NCI-H187 treated with DMSO at 0.1 percent for 48 hours (cell line): ENCODE measurements at regions not wholly inside any gene's neighbourhood (a gene's known extent, or its start where the extent isn't known, plus 50 kb on each side); places are given as distances from the start of the nearest gene placed in this dataset.
"Not testable (repeated sequence)": the region's sequence is repeated elsewhere in the genome, so short reads cannot be mapped to it uniquely, and the experiment has no call there.

ENCODE experiments used
- DNase-seq: peaks from one replicate; lab custom pipeline; 2025; lab: John Stamatoyannopoulos, UW

- no peak for DNase-seq
Measured at GRCh38 chr6:92497281-92497680, 922.1 kb downstream of the EPHA7 start.

- no peak for DNase-seq
Measured at GRCh38 chr6:92496527-92496926, 922.8 kb downstream of the EPHA7 start.

GRCh38 chr6:92495242-92495641, 924.1 kb downstream of the EPHA7 start:
- DNase-seq, result no peak

DNA sequence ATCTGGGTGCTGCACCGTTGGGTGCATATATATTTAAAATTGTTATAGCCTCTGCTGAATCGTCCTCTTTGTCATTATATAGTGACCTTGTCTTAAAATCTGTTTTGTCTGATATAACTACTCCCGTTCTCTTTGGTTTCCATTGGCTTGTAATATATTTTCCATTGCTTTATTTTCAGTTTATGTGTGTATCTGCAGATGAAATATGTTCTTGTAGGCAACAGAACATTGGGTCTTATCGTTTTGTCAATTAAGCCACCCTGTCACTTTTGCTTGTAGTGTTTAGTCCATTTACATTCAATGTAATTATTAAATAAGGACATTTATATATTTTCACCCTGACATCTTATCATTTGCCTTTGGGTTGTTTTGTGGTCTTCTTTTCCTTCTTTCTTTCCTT, 933.9 kb downstream of the EPHA7 start:
- DNase-seq, result no peak

GRCh38 chr6:92479831-92480230, 939.5 kb downstream of the EPHA7 start:
- no peak for DNase-seq

- DNase-seq, result no peak
Measured at GRCh38 chr6:92473056-92473455, 946.3 kb downstream of the EPHA7 start.

DNA sequence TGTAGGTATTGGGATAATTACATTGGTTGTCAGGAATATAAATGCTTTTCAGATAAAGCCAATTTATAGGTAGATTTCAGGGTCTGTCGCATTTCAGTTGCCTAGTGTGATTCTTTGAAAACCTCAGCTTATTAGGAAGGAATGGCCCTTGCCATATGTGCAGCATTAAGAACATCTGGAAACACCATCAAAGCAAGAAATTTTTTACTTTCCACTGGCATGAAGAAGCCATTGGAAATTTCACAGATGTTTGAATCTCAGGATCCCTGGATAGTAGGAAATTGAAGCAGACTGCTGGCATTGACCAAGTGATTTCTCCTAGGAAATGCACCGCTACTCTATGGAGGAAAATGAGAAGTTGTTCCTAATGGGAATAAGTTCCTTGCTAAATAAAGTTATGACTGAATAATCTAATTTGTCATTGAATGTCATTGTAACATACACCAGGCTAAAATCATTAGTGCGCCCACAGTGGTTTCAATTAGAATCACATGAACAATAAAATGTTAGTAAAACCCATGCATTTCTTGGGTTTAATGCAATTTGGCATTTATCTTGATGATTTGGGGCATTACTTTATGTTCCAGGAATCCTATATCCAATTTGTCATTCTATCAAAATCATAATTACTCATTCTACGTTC, 950.1 kb downstream of the EPHA7 start:
- DNase-seq, result no peak

- no peak for DNase-seq
Measured at GRCh38 chr6:92468066-92468465, 951.3 kb downstream of the EPHA7 start.

DNA sequence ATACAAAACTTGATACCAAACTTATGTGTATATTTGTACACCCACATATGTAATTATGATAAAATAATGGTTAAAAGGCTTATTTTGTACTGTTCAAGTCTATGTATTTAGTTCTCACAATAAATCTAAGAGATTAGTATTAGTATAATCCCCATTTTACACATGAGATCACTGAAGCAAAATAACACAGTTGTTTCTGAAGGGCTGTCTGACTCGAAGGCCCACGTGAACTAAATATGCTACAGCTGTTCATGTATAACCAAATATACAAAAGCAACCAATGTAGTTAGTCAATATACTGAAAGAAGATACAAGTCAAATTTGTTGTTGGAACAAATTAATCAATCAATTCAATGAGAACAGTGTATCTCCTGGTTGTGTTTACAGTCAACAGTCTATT, 959.2 kb downstream of the EPHA7 start:
- DNase-seq, result no peak

DNA sequence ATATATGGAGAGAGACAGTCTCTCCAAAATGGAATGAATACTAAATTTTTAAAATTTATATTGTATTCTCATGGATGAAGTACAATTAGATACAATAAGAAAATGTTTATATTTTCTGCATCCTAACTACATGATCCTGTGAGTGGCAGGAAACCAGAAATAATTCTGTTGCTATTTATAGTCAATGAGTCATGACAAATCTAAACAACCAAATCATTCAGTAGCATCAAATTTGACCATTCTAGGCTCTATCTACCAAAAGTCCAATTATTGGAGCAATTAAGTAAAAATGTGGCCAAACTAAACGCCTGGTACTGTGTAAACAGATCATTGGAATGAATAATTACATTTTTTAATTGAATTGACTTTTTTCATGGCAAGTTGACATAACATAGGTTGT, 959.8 kb downstream of the EPHA7 start:
- DNase-seq, result no peak

- DNase-seq, result no peak
Measured at GRCh38 chr6:92446052-92446451, 973.3 kb downstream of the EPHA7 start.

GRCh38 chr6:92433911-92434310, 985.4 kb downstream of the EPHA7 start:
- no peak for DNase-seq

DNA sequence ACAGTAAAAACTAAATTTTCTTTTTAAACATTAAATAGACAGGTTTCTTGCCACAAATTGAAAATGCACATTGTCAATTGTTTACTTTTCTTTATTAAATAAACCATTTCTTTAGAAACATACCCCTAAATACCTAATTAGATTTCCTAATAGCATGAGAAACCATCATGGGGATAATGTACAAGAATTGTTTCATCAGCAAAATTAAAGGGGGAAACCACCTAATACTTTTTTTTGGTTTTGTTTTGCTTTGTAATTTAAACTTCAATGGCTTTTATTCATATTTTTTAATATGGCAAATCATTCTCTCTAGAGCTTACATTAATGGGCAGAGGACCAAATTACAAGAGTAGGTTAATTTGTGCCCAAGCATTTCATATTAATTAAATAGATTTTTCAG, 987.9 kb downstream of the EPHA7 start:
- no peak for DNase-seq

- no peak for DNase-seq
Measured at GRCh38 chr6:92428448-92428847, 990.9 kb downstream of the EPHA7 start.

DNA sequence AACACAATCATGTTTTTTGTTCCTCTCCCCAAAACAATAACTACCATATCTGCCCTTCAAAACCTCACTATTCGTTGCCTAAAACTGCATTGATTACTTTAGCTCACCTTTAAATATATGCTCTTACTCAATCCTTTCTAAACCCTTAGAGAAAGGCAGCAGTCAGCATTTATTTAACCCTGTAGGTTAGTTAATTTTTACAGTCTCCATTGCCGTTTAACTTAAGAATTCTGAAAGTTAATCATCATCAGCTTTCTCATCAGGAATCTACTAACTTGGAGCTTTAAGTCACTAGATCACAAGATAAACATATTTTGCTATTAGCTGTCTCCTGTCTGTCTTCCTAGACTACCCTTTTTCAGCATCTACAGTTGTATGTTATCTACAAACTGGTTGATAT, 991.9 kb downstream of the EPHA7 start:
- DNase-seq, result no peak

DNA sequence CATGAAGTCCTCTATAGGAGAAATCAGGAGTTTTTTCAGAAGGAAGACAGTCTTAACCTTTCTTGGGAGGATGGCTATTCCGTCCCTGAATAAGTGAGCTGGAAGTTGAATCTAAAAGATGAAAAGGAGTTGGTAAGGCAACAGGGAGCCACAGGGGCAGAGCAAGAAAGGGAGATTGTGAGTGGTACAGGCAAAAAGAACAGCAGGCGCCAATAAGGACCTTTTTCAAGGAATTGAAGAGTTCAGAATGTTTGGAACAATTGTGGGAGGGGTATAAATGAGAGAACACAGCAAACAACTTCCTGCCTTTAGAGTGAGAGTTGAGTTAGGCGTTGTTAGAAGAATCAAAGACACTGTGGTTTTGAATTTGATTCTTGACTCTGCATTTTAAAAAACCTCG, 1003.7 kb downstream of the EPHA7 start:
- DNase-seq, result no peak

DNA sequence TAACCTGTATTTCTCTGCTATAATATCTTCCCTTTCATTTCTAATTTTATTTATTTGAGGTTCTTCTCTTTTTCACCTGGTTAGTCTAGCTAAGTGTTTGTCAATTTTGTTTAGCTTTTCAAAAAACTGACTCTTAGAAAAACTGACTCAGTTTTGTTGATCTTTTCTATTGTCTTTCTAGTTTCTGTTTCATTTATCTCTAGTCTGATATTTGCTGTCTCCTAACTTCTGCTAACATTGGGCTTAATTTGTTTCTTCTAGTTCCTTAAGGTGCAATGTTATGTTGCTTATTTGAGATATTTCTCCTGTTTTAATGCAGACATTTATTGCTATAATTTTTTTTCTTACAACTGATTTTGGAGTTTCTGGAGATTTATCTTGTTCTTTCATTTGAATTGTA, 1011.0 kb downstream of the EPHA7 start:
- DNase-seq, result no peak

DNA sequence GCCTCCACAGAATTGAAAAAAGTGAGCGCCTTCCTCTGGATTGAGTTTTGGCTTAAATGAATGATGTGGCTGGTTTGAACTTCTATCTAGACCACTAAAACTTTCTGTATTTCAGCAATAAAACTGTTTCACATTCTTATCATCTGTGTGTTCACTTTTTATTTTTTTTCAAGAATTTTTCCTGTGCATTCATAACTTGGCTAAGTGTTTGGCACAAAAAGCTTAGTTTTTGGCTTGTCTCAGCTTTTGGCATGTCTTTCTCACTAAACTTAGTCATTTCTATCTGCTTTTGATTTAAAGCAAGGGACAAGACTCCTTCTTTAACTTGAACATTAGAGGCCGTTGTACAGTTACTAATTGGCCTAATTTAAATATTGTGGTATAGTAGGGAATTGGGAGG, 1015.1 kb downstream of the EPHA7 start:
- DNase-seq, result no peak

- no peak for DNase-seq
Measured at GRCh38 chr6:92399911-92400310, 1019.4 kb downstream of the EPHA7 start.

GRCh38 chr6:92388706-92389105, 1030.7 kb downstream of the EPHA7 start:
- not testable (repeated sequence) for DNase-seq

DNA sequence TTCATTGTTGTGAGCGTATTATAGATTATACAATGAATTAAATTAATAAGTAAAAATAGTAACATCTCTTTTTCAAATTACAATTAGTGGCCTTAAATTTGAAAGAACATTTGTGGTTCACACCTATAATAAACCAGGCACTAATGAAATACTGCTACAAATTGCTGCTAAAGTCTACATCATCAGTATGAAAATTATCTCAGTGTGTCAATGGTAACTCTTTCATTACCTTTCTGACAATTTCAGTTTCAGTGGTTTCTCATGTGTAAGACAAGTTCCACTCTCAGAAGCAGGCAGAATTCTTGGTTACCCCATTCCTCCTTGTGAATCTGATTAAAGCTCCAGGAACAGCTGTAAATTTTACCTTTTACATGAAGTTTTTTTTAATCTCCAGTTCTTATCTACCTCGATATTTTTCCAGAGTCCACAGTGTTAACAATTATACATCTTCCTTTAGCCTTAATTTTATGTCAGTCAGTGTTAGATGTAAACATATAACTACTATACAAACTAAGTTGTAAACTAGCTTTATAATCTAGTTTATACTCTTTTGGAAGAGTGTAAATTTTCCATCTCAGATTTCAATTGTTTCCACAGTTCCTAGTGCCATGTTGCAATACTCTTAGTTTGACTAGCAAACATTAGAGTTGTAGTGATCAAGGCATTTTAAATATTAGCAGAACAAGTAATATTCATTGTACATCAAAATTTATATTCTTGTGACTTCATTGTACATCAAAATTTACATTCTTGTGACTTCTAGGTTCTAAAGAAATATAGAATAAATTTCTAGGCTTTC, 1038.4 kb downstream of the EPHA7 start:
- no peak for DNase-seq

- DNase-seq, result no peak
Measured at GRCh38 chr6:92377137-92377536, 1042.2 kb downstream of the EPHA7 start.

DNA sequence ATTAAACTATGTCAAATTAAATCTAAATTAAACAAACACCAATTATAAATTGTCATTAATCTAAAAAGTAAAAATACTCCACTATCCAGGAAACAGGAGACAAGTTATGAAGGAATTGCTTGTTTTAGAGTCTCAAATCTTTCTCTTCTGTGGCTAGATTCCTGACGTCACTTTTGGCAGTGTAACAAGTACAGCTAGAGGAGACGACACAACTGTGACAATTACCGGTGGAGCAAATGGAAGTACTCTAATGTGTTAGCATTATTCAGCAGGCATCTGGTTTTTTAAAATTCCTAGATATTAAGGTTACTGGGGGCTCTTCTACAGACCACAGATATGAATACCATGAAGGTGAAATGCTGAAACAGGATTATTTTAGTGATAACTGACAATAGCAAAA, 1042.7 kb downstream of the EPHA7 start:
- DNase-seq, result no peak
